ENCODE measurements at regions not wholly inside any gene's neighbourhood (a gene's known extent, or its start where the extent isn't known, plus 50 kb on each side); places are given as distances from the start of the nearest gene placed in this dataset.

- TF ChIP-seq CTCF (IDR thresholded peaks at IDR 0.05; ENCODE audit: low read depth, low read length), result no peak
- Histone ChIP-seq H3K4me1 (no peaks in the 10 kb centered on the region), H3K36me3 (no peaks in the 10 kb centered on the region), H3K9me3 (no peaks in the 10 kb centered on the region), H3K4me3 (ENCODE audit: low read depth, low read length) (no peak overlapping the region), H3K27me3 (no peaks in the 10 kb centered on the region)
- DNase-seq, result no peak
These were observed 84.5 kb downstream of the INHBB start for GRCh38 chr2:120430501-120430830.

GRCh38 chr2:120430957-120431356, 85.0 kb downstream of the INHBB start:
- no peak for TF ChIP-seq CTCF (IDR thresholded peaks at IDR 0.05; ENCODE audit: low read depth, low read length)

GRCh38 chr2:120431386-120432292, 85.7 kb downstream of the INHBB start:
- Histone ChIP-seq H3K4me1 (no peaks in the 10 kb centered on the region), H3K27me3 (no peaks in the 10 kb centered on the region)
- no peak for DNase-seq

More at GRCh38 chr2:120430957-120431356, 85.0 kb downstream of the INHBB start:
- no peak overlapping the region for H3K4me3 ChIP-seq (ENCODE audit: low read depth, low read length)
- H3K27me3 ChIP-seq, result no peaks in the 10 kb centered on the region
- H3K36me3 ChIP-seq, result no peaks in the 10 kb centered on the region
- H3K4me1 ChIP-seq, result no peaks in the 10 kb centered on the region
- DNase-seq, result no peak
- H3K9me3 ChIP-seq, result no peaks in the 10 kb centered on the region

GRCh38 chr2:120432293-120432975, 86.5 kb downstream of the INHBB start:
- no peak for TF ChIP-seq CTCF (IDR thresholded peaks at IDR 0.05; ENCODE audit: low read depth, low read length)
- H3K9me3 ChIP-seq, result no peaks in the 10 kb centered on the region
- H3K4me3 ChIP-seq (ENCODE audit: low read depth, low read length), result no peak overlapping the region
- H3K4me1 ChIP-seq, result no peaks in the 10 kb centered on the region
- DNase-seq, result no peak
- H3K27me3 ChIP-seq, result no peaks in the 10 kb centered on the region
- H3K36me3 ChIP-seq, result no peaks in the 10 kb centered on the region

More at GRCh38 chr2:120431386-120432292, 85.7 kb downstream of the INHBB start:
- H3K9me3 ChIP-seq, result no peaks in the 10 kb centered on the region
- TF ChIP-seq CTCF (IDR thresholded peaks at IDR 0.05; ENCODE audit: low read depth, low read length), result no peak
- H3K36me3 ChIP-seq, result no peaks in the 10 kb centered on the region
- no peak overlapping the region for H3K4me3 ChIP-seq (ENCODE audit: low read depth, low read length)

- no peaks in the 10 kb centered on the region for H3K9me3 ChIP-seq
- no peaks in the 10 kb centered on the region for H3K36me3 ChIP-seq
- DNase-seq, result no peak
- H3K4me3 ChIP-seq (ENCODE audit: low read depth, low read length), result no peak overlapping the region
- no peaks in the 10 kb centered on the region for H3K27me3 ChIP-seq
- H3K4me1 ChIP-seq, result no peaks in the 10 kb centered on the region
- no peak for TF ChIP-seq CTCF (IDR thresholded peaks at IDR 0.05; ENCODE audit: low read depth, low read length)
These were observed 87.3 kb downstream of the INHBB start for GRCh38 chr2:120432976-120433815.
